GM23338 (cell line): ENCODE measurements at regions not wholly inside any gene's neighbourhood (a gene's known extent, or its start where the extent isn't known, plus 50 kb on each side); places are given as distances from the start of the nearest gene placed in this dataset.

Source experiments
- ATAC-seq: fragments of 200-7000 bp; cut with Tn5 transposase; 3 replicates; pipeline ENCODE4 v1.9.1; 2020
- DNase-seq: peaks from one replicate; pipeline ENCODE4 v3.0.0-alpha.2; 2015; ENCODE audit warnings: low spot score
- H2AFZ ChIP-seq: fragments of 200-600 bp; sonication (generic); 2 replicates; pipeline ENCODE4 v1.8.0; 2016; ENCODE audit warnings: antibody characterized with exemption, mild to moderate bottlenecking, moderate library complexity
- H3F3A ChIP-seq: fragments of 200-600 bp; sonication (generic); replicated peaks from 2 replicates; pipeline ENCODE4 v1.8.0; 2017; ENCODE audit warnings: antibody characterized with exemption, mixed run types, low read depth
- H3K27ac ChIP-seq: fragments of 200-600 bp; sonication (generic); 2 replicates; pipeline ENCODE4 v1.6.1; 2016; ENCODE audit warnings: low read depth
- H3K27me3 ChIP-seq: fragments of 200-600 bp; sonication (generic); 2 replicates; pipeline ENCODE4 v1.8.0; 2016; ENCODE audit warnings: mild to moderate bottlenecking, mixed run types, moderate library complexity; ENCODE audit not compliant: insufficient read depth
- H3K36me3 ChIP-seq: fragments of 200-600 bp; sonication (generic); 2 replicates; pipeline ENCODE4 v1.8.0; 2016; ENCODE audit warnings: mild to moderate bottlenecking; ENCODE audit not compliant: insufficient read depth
- H3K4me1 ChIP-seq: fragments of 200-600 bp; sonication (generic); 2 replicates; pipeline ENCODE4 v1.8.0; 2016; ENCODE audit warnings: mild to moderate bottlenecking, moderate library complexity; ENCODE audit not compliant: insufficient read depth
- H3K4me2 ChIP-seq: fragments of 200-600 bp; sonication (generic); 2 replicates; pipeline ENCODE4 v1.7.1; 2017; ENCODE audit warnings: mixed run types
- H3K4me3 ChIP-seq: fragments of 200-600 bp; sonication (generic); 2 replicates; pipeline ENCODE4 v1.6.1; 2016; ENCODE audit warnings: mixed run types
- H3K79me2 ChIP-seq: fragments of 200-600 bp; sonication (generic); replicated peaks from 2 replicates; pipeline ENCODE4 v1.8.0; 2017; ENCODE audit warnings: mild to moderate bottlenecking; ENCODE audit not compliant: insufficient read depth
- H3K9me2 ChIP-seq: fragments of 200-600 bp; sonication (generic); 2 replicates; pipeline ENCODE4 v1.8.0; 2017; ENCODE audit not compliant: insufficient read depth
- H4K20me1 ChIP-seq: fragments of 200-600 bp; sonication (generic); replicated peaks from 2 replicates; pipeline ENCODE4 v1.8.0; 2017; ENCODE audit warnings: mild to moderate bottlenecking; ENCODE audit not compliant: insufficient read depth
- H3K27ac Mint-ChIP-seq: 2 replicates; pipeline ENCODE4 v1.8.0; 2020; ENCODE audit warnings: inconsistent platforms, mild to moderate bottlenecking, moderate library complexity, mixed read lengths
- H3K27me3 Mint-ChIP-seq: 3 replicates; pipeline ENCODE4 v1.8.0; 2022; ENCODE audit warnings: low read depth, mild to moderate bottlenecking, moderate library complexity, mixed read lengths, inconsistent platforms; ENCODE audit not compliant: insufficient read depth, poor library complexity
- H3K36me3 Mint-ChIP-seq: 3 replicates; pipeline ENCODE4 v1.8.0; 2021; ENCODE audit warnings: low read depth, mild to moderate bottlenecking, inconsistent platforms, moderate library complexity, mixed read lengths
- H3K4me1 Mint-ChIP-seq: 3 replicates; pipeline ENCODE4 v1.8.0; 2020; ENCODE audit warnings: mild to moderate bottlenecking, inconsistent platforms, mixed read lengths
- H3K4me3 Mint-ChIP-seq: 3 replicates; pipeline ENCODE4 v1.8.0; 2021; ENCODE audit warnings: moderate library complexity, mild to moderate bottlenecking, inconsistent platforms, mixed read lengths
- H3K9me3 Mint-ChIP-seq: 3 replicates; pipeline ENCODE4 v1.8.0; 2020; ENCODE audit warnings: moderate library complexity, mild to moderate bottlenecking, inconsistent platforms, mixed read lengths
- CREB1 ChIP-seq: fragments of 250-450 bp; sonication (Bioruptor Pico); IDR thresholded peaks from 2 replicates; pipeline ENCODE4 v1.5.0; 2020; ENCODE audit warnings: low read depth, mild to moderate bottlenecking, moderate library complexity
- EZH2 ChIP-seq: fragments of 200-600 bp; sonication (generic); IDR thresholded peaks from one replicate; pipeline ENCODE4 v1.8.0; 2017; ENCODE audit warnings: antibody characterized with exemption, mild to moderate bottlenecking, low read depth; ENCODE audit not compliant: unreplicated experiment
- EZH2phosphoT487 ChIP-seq: fragments of 200-600 bp; sonication (generic); IDR thresholded peaks from one replicate; pipeline ENCODE4 v1.8.1; 2018; ENCODE audit warnings: antibody characterized with exemption; ENCODE audit not compliant: unreplicated experiment
- JUNB ChIP-seq: IDR thresholded peaks from one replicate; pipeline ENCODE4 v1.6.1; 2016; ENCODE audit warnings: antibody characterized with exemption; ENCODE audit not compliant: unreplicated experiment
- NANOG ChIP-seq: IDR thresholded peaks from 2 replicates; pipeline ENCODE4 v1.6.1; 2016; ENCODE audit warnings: antibody characterized with exemption, borderline replicate concordance
- POLR2AphosphoS5 ChIP-seq: IDR thresholded peaks from 2 replicates; pipeline ENCODE4 v1.6.1; 2016; ENCODE audit warnings: antibody characterized with exemption, low read depth
- REST ChIP-seq: IDR thresholded peaks from one replicate; pipeline ENCODE4 v1.6.1; 2018; ENCODE audit warnings: antibody characterized with exemption; ENCODE audit not compliant: unreplicated experiment
- STAT1 ChIP-seq: IDR thresholded peaks from one replicate; pipeline ENCODE4 v1.6.1; 2016; ENCODE audit warnings: antibody characterized with exemption; ENCODE audit not compliant: unreplicated experiment
- ZNF114 ChIP-seq: fragments of 250-450 bp; sonication (Bioruptor Pico); IDR thresholded peaks from 2 replicates; pipeline ENCODE4 v1.5.0; 2020; ENCODE audit warnings: mild to moderate bottlenecking, moderate library complexity
- ZNF331 ChIP-seq: fragments of 250-450 bp; sonication (Bioruptor Pico); IDR thresholded peaks from 2 replicates; pipeline ENCODE4 v1.5.0; 2020; ENCODE audit warnings: low read depth, mild to moderate bottlenecking, moderate library complexity
- ZNF462 ChIP-seq: fragments of 250-450 bp; sonication (Bioruptor Pico); IDR thresholded peaks from 2 replicates; pipeline ENCODE4 v1.5.0; 2020; ENCODE audit warnings: mild to moderate bottlenecking, moderate library complexity
- TF ChIP-seq, protein P1 (sequence below): IDR thresholded peaks from 2 replicates; pipeline ENCODE4 v1.6.1; 2016; ENCODE audit warnings: antibody characterized with exemption
- TF ChIP-seq, protein P2 (sequence below), 2 experiments: fragments of 200-600 bp in 1 of 2; sonication (generic) in 1 of 2; conservative IDR thresholded peaks; 2 replicates each; pipeline versions ENCODE4 v1.5.1 to v1.6.1; 2016 to 2017; ENCODE audit warnings: antibody characterized with exemption in 2 of 2, low read depth in 2 of 2, mild to moderate bottlenecking in 2 of 2, moderate library complexity in 1 of 2

GRCh38 chr12:13530966-13531365, 334.4 kb downstream of the EMP1 start:
- Histone ChIP-seq H3K4me2 (no peak overlapping the region), H3K4me3 (no peak overlapping the region), H3F3A (peaks cover 11% of the 10 kb centered on the region), H3K9me2 (peaks cover 20% of the 10 kb centered on the region), H4K20me1 (no peaks in the 10 kb centered on the region), H2AFZ (0 out of 2 replicates have a peak overlapping the region, but pooled peaks have one; percentile 47), H3K27me3 (no peaks in the 10 kb centered on the region), H3K4me1 (peaks cover 10% of the 10 kb centered on the region; the same call in 1 of the 2 replicates), H3K36me3 (peaks cover 6% of the 10 kb centered on the region), H3K27ac (no peak overlapping the region), H3K79me2 (no peaks in the 10 kb centered on the region)
- Mint-ChIP-seq H3K27ac (no peak overlapping the region), H3K36me3 (no peaks in the 10 kb centered on the region; the same call in 2 of the 3 replicates), H3K9me3 (peaks cover 5% of the 10 kb centered on the region; the same call in 1 of the 3 replicates), H3K4me1 (peaks cover 17% of the 10 kb centered on the region), H3K27me3 (peaks cover 2% of the 10 kb centered on the region), H3K4me3 (no peak overlapping the region)
- DNase-seq (no peak), ATAC-seq (no peak)
- TF ChIP-seq EZH2phosphoT487: no peak
- TF ChIP-seq CREB1 (CRISPR knock-in tag): no peak
- no peak for TF ChIP-seq NANOG
- no peak for TF ChIP-seq JUNB
- TF ChIP-seq EZH2: no peak
- no peak for TF ChIP-seq STAT1
- no peak for TF ChIP-seq ZNF114
- TF ChIP-seq, protein P1, sequence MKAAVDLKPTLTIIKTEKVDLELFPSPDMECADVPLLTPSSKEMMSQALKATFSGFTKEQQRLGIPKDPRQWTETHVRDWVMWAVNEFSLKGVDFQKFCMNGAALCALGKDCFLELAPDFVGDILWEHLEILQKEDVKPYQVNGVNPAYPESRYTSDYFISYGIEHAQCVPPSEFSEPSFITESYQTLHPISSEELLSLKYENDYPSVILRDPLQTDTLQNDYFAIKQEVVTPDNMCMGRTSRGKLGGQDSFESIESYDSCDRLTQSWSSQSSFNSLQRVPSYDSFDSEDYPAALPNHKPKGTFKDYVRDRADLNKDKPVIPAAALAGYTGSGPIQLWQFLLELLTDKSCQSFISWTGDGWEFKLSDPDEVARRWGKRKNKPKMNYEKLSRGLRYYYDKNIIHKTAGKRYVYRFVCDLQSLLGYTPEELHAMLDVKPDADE: no peak
- TF ChIP-seq ZNF331 (CRISPR knock-in tag): no peak
- TF ChIP-seq POLR2AphosphoS5: no peak
- TF ChIP-seq REST: no peak
- TF ChIP-seq, protein P2, sequence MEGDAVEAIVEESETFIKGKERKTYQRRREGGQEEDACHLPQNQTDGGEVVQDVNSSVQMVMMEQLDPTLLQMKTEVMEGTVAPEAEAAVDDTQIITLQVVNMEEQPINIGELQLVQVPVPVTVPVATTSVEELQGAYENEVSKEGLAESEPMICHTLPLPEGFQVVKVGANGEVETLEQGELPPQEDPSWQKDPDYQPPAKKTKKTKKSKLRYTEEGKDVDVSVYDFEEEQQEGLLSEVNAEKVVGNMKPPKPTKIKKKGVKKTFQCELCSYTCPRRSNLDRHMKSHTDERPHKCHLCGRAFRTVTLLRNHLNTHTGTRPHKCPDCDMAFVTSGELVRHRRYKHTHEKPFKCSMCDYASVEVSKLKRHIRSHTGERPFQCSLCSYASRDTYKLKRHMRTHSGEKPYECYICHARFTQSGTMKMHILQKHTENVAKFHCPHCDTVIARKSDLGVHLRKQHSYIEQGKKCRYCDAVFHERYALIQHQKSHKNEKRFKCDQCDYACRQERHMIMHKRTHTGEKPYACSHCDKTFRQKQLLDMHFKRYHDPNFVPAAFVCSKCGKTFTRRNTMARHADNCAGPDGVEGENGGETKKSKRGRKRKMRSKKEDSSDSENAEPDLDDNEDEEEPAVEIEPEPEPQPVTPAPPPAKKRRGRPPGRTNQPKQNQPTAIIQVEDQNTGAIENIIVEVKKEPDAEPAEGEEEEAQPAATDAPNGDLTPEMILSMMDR (conservative IDR thresholded peaks at IDR 0.05; ENCODE audit: low read depth in 2 of 2): no peak
- no peak for TF ChIP-seq ZNF462 (CRISPR knock-in tag)
